Panc1 (cell line): ENCODE measurements at regions not wholly inside any gene's neighbourhood (a gene's known extent, or its start where the extent isn't known, plus 50 kb on each side); places are given as distances from the start of the nearest gene placed in this dataset.

Source experiments
- ATAC-seq: fragments of 200-7000 bp; cut with Tn5 transposase; 2 replicates; pipeline ENCODE4 v1.9.1; 2020; ENCODE audit warnings: mild to moderate bottlenecking, moderate library complexity
- BruUV-seq: library from RNA; stranded (reverse); fragments of 400-500 nt; replicated peaks from 2 replicates; lab custom pipeline; 2021; lab: Mats Ljungman, UMichigan
- CTCF ChIA-PET: fragments of 300-600 bp; sonication (Branson Sonifier 250); formaldehyde crosslinking; loops from one replicate; lab custom pipeline; 2022; ENCODE audit warnings: antibody characterized with exemption; lab: Charles Lee
- POLR2A ChIA-PET: fragments of 300-600 bp; sonication (Branson Sonifier 250); formaldehyde crosslinking; loops from one replicate; lab custom pipeline; 2022; ENCODE audit warnings: antibody characterized with exemption; lab: Charles Lee
- DNase-seq: peaks from one replicate; pipeline ENCODE4 v3.0.0-alpha.2; 2010; ENCODE audit warnings: low read depth, low spot score
- H3K27ac ChIP-seq: 2 replicates; pipeline ENCODE4 v1.5.1; 2011; ENCODE audit warnings: mild to moderate bottlenecking, low read length, inconsistent platforms
- H3K27me3 ChIP-seq: fragments of 200-500 bp; sonication (Bioruptor generic); 2 replicates; pipeline ENCODE4 v1.6.0; 2014; ENCODE audit warnings: low read length, inconsistent platforms; ENCODE audit not compliant: control insufficient read depth, insufficient read depth
- H3K36me3 ChIP-seq: fragments of 200-500 bp; sonication (Bioruptor generic); 2 replicates; pipeline ENCODE4 v1.5.1; 2014; ENCODE audit warnings: inconsistent platforms, mild to moderate bottlenecking, low read length, moderate library complexity; ENCODE audit not compliant: control insufficient read depth, insufficient read depth
- H3K4me1 ChIP-seq: 2 replicates; pipeline ENCODE4 v1.5.1; 2011; ENCODE audit warnings: inconsistent platforms, mild to moderate bottlenecking, low read length, moderate library complexity; ENCODE audit not compliant: control insufficient read depth, insufficient read depth
- H3K4me3 ChIP-seq, 2 experiments: 2 replicates each; pipeline ENCODE4 v1.5.1; 2011 to 2012; ENCODE audit warnings: low read depth in 2 of 2, low read length in 2 of 2, mild to moderate bottlenecking in 2 of 2, inconsistent platforms in 1 of 2, moderate library complexity in 1 of 2
- H3K9me3 ChIP-seq: fragments of 200-500 bp; sonication (Bioruptor generic); 2 replicates; pipeline ENCODE4 v1.5.1; 2014; ENCODE audit warnings: low read depth, mild to moderate bottlenecking, inconsistent platforms, low read length, moderate library complexity; ENCODE audit not compliant: control insufficient read depth, insufficient read depth
- CTCF ChIP-seq: fragments of 450-650 bp; IDR thresholded peaks from 2 replicates; pipeline ENCODE4 v1.5.1; 2017; ENCODE audit warnings: mild to moderate bottlenecking
- POLR2AphosphoS5 ChIP-seq: IDR thresholded peaks from 2 replicates; pipeline ENCODE4 v1.6.1; 2012; ENCODE audit warnings: mild to moderate bottlenecking, low read depth, low read length, moderate library complexity
- REST ChIP-seq, 2 experiments: IDR thresholded peaks; 2 replicates each; pipeline ENCODE4 v1.6.1; 2011 to 2012; ENCODE audit warnings: low read depth in 2 of 2, control low read depth in 1 of 2, low read length in 1 of 2, mild to moderate bottlenecking in 1 of 2, moderate library complexity in 1 of 2; ENCODE audit not compliant: insufficient read depth in 1 of 2
- SIN3A ChIP-seq: IDR thresholded peaks from 2 replicates; pipeline ENCODE4 v1.6.1; 2012; ENCODE audit warnings: low read depth, mild to moderate bottlenecking, low read length, moderate library complexity, borderline replicate concordance; ENCODE audit not compliant: insufficient read depth
- TCF7L2 ChIP-seq: IDR thresholded peaks from 2 replicates; pipeline ENCODE4 v1.6.1; 2011; ENCODE audit warnings: mild to moderate bottlenecking, low read depth, low read length, inconsistent platforms
- in situ Hi-C: cut with HindIII; loops from 2 replicates; pipeline ENCODE4 v1.10.0; 2016; ENCODE audit warnings: low sequenced_read_pairs, low pct_unique_long_range_greater_than_20kb
- intact Hi-C: fragments of 100-400 bp; cut with micrococcal nuclease; formaldehyde crosslinking; loops from one replicate; pipeline ENCODE4 v1.10.0; 2022; ENCODE audit not compliant: unreplicated experiment

GRCh38 chr16:87047221-87048037, 269.8 kb downstream of the C16orf95 start:
- ChIA-PET POLR2A (no interaction called here), CTCF (interaction anchor here (1.0 kb wide), 1 partner anchor 483 kb away, joined by 4 read pairs; no protein-coding TSS in a partner anchor)
- no TSS peak for BruUV-seq
- no peaks in the 10 kb centered on the region for H3K36me3 ChIP-seq
- DNase-seq (no peak), ATAC-seq (0 out of 2 replicates have a peak, but pooled peaks have one; percentile 41)
- intact Hi-C loops, result no loop called here
- no peaks in the 10 kb centered on the region for H3K27me3 ChIP-seq
- H3K4me1 ChIP-seq, result peaks cover 8% of the 10 kb centered on the region
- TF ChIP-seq TCF7L2 (peak; percentile 28; the same call in 1 of the 2 replicates), POLR2AphosphoS5 (no peak)
- H3K9me3 ChIP-seq, result no peaks in the 10 kb centered on the region
- in situ Hi-C loops, result no loop called here
- no peak overlapping the region for H3K4me3 ChIP-seq
- H3K27ac ChIP-seq, result no peak overlapping the region

DNA sequence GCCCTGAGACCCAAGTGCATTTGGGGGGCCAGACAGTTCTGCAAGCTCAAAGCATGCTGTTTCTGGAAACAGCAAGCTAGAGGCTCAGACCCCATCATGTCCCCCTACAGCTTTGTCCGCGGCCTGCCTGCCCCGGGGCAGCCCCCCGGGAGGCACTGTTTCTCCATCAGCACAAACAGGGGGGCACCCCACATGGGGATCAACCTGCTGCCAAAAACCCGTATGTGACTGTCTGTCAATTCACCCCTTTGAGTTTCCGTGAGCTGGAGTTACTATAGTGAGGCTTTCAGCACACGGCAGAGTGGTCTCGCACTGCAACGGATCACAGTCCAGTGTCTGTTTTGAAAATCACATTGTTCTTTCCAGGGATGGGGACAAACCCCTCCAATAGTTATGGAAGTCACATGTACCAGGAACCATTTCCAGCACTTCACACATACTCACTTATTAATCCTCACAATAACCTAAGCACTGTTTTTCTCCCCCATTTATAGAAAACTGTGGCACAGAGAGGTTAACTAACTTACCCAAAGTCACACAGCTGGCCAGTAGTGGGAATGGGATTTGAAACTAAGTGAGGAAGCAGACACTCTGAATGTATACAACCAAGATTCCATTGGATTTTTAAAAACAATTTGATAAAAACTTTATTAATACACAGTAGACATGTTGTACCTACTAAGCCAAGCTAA, 269.0 kb downstream of the C16orf95 start:
- Histone ChIP-seq H3K36me3 (no peaks in the 10 kb centered on the region), H3K27me3 (no peaks in the 10 kb centered on the region), H3K4me1 (peaks cover 8% of the 10 kb centered on the region), H3K27ac (no peak overlapping the region), H3K4me3 (no peak overlapping the region), H3K9me3 (no peaks in the 10 kb centered on the region)
- intact Hi-C loops (no loop called here), in situ Hi-C loops (no loop called here)
- TF ChIP-seq TCF7L2 (no peak), CTCF (no peak), REST (IDR thresholded peaks at IDR 0.05; ENCODE audit: insufficient read depth in 1 of 2, low read depth in 2 of 2, low read length in 1 of 2) (no peak), SIN3A (no peak), POLR2AphosphoS5 (no peak)
- ATAC-seq (no peak), DNase-seq (no peak)
- BruUV-seq, result no TSS peak
- ChIA-PET CTCF (interaction anchor here (1.0 kb wide), 1 partner anchor 483 kb away, joined by 4 read pairs; no protein-coding TSS in a partner anchor), POLR2A (no interaction called here)
